Right atrium auricular region (tissue), 2 donors: ENCODE measurements at regions not wholly inside any gene's neighbourhood (a gene's known extent, or its start where the extent isn't known, plus 50 kb on each side); places are given as distances from the start of the nearest gene placed in this dataset.

ENCODE experiments used
- DNase-seq: peaks from one replicate; pipeline ENCODE4 v3.0.0-alpha.2; 2019; ENCODE audit warnings: low spot score
- H3K27ac ChIP-seq, 2 donors: fragments of 200-600 bp; sonication (generic); 1 replicate in 1 of 2; 2 replicates in 1 of 2; pipeline ENCODE4 v1.5.1; 2016 to 2019
- H3K27me3 ChIP-seq, 2 donors: fragments of 200-600 bp; sonication (generic); one replicate each; pipeline versions ENCODE4 v1.5.1 to v1.6.0; 2017 to 2019
- H3K36me3 ChIP-seq: fragments of 200-600 bp; sonication (generic); one replicate; pipeline ENCODE4 v1.5.1; 2016
- H3K4me1 ChIP-seq, 2 donors: fragments of 200-600 bp; sonication (generic); one replicate each; pipeline versions ENCODE4 v1.5.1 to v1.6.0; 2017 to 2019
- H3K4me3 ChIP-seq, 2 donors: fragments of 200-600 bp; sonication (generic); 1 replicate in 1 of 2; 2 replicates in 1 of 2; pipeline ENCODE4 v1.5.1; 2017 to 2019; ENCODE audit warnings: mild to moderate bottlenecking in 1 of 2, moderate library complexity in 1 of 2
- H3K9me3 ChIP-seq, 2 donors: fragments of 200-600 bp; sonication (generic); one replicate each; pipeline ENCODE4 v1.5.1; 2019
- TF ChIP-seq, protein P1 (sequence below), 2 donors: fragments of 200-600 bp; sonication (generic); IDR thresholded peaks; one replicate each; pipeline ENCODE4 v1.5.1; 2019; ENCODE audit warnings: antibody characterized with exemption in 2 of 2

DNA sequence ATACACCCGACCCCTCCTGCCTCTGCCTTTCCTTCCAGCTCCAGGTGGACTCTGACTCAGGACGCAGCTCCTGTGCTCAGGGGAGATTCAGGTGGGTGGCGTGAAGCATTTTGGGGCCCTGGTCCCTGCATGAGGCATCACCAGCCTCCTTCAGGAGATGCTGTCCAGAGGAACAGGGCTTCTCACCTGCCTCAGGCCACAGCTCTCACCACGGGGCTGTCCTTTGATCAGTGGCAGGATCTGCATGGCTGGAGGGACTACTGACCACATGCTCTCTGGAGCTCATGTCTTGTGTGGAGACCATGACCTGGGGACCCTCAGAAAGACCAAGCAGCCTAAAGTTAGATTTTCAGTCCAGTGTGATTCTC is 58.8 kb downstream of the GGTLC2 start:
- no peak for DNase-seq
- no peaks in the 10 kb centered on the region for H3K27me3 ChIP-seq
- TF ChIP-seq, protein P1, sequence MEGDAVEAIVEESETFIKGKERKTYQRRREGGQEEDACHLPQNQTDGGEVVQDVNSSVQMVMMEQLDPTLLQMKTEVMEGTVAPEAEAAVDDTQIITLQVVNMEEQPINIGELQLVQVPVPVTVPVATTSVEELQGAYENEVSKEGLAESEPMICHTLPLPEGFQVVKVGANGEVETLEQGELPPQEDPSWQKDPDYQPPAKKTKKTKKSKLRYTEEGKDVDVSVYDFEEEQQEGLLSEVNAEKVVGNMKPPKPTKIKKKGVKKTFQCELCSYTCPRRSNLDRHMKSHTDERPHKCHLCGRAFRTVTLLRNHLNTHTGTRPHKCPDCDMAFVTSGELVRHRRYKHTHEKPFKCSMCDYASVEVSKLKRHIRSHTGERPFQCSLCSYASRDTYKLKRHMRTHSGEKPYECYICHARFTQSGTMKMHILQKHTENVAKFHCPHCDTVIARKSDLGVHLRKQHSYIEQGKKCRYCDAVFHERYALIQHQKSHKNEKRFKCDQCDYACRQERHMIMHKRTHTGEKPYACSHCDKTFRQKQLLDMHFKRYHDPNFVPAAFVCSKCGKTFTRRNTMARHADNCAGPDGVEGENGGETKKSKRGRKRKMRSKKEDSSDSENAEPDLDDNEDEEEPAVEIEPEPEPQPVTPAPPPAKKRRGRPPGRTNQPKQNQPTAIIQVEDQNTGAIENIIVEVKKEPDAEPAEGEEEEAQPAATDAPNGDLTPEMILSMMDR (IDR thresholded peaks at IDR 0.05): no peak
- H3K9me3 ChIP-seq: no peaks in the 10 kb centered on the region
- no peaks in the 10 kb centered on the region for H3K36me3 ChIP-seq
- H3K4me1 ChIP-seq: no peaks in the 10 kb centered on the region
- H3K4me3 ChIP-seq: no peak overlapping the region
- H3K27ac ChIP-seq: no peak overlapping the region

DNA sequence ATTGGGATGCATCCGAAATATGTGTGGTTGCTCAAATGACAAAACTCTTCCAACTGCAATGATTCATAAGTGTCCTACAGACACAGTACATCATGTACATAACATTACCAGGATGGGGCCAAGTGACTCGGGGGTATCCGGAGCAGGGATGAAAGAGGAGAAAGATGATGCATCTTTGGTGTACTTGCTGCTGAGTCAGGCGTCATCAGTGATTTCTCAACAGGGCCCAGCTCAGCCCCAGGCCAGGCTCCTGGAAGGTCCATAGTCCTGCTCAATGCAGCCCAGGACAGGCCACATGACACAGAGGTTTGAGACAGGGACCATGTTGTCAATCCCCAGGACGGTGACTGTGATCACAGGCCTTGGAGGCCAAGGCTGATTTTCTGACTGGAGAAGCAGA is 59.3 kb downstream of the GGTLC2 start:
- Histone ChIP-seq H3K27ac (no peak overlapping the region), H3K27me3 (no peaks in the 10 kb centered on the region), H3K36me3 (no peaks in the 10 kb centered on the region), H3K4me3 (no peak overlapping the region), H3K9me3 (no peaks in the 10 kb centered on the region), H3K4me1 (no peaks in the 10 kb centered on the region)
- DNase-seq: no peak
- TF ChIP-seq, protein P1 (IDR thresholded peaks at IDR 0.05): no peak

DNA sequence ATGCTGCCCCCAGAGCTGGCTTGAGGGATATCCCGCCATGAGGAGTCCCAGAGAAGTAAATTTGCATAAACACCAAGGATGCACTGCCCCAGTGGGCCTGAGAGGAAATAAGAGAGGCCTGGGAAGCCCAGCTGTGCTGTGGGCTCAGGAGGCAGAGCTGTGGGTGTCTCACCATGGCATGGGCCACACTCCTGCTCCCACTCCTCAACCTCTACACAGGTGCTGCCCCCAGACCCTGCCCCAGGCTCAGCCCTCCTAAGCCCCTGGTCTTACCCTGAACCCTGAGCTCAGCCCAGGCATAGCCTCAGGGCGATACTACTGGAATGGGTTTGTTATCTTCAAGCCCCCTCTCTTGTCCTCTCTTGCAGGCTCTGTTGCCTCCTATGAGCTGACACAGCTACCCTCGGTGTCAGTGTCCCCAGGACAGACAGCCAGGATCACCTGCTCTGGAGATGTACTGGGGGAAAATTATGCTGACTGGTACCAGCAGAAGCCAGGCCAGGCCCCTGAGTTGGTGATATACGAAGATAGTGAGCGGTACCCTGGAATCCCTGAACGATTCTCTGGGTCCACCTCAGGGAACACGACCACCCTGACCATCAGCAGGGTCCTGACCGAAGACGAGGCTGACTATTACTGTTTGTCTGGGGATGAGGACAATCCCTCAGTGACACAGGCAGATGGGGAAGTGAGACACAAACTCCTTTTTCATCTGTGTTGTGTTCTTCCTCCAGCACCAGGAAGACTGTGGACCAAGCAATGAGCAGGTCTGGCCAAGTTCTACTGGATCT is 59.9 kb downstream of the GGTLC2 start:
- TF ChIP-seq, protein P1 (IDR thresholded peaks at IDR 0.05): no peak
- DNase-seq: no peak

DNA sequence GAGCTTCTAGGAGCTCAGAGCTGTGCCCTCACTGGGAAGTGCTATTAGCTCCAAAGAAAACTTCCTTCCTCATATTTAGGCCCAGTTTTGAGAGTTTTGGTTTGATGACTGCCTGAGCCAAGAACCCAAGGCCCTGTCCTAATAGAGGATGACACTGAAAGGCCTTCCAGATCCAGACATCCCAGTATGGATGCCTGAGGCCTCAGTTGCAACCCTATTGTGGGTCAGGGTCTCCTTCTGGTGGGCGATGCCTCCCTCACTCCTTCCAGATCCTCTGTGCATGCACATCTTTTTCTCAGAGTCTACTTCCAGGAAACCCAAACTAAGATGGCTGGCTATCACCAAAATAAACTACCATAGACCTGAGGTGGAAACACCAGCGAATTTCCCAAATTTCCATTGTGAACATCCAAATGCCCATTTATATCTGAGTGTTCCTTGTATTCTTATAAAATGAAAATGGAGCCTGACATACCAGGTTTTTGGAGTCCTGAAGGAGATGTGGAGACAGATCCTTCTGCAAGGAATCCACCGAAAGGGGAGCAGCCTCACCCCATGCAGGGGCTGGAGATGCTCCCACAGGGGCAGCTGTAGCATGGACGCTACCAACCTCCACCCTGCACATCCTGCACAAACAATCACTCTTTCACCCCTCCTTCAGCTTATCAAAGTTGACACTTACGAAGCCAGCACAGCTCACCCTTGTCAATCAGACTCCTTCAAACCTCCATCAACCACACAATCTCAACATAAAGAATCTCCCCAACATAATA is 61.1 kb downstream of the GGTLC2 start:
- DNase-seq: peak; percentile 13
- Histone ChIP-seq H3K36me3 (no peaks in the 10 kb centered on the region), H3K27ac (no peak overlapping the region), H3K4me3 (no peak overlapping the region), H3K9me3 (no peaks in the 10 kb centered on the region), H3K4me1 (no peaks in the 10 kb centered on the region), H3K27me3 (no peaks in the 10 kb centered on the region)
- TF ChIP-seq, protein P1 (IDR thresholded peaks at IDR 0.05): no peak

More for the DNA sequence above, 59.9 kb downstream of the GGTLC2 start:
- no peaks in the 10 kb centered on the region for H3K27me3 ChIP-seq
- H3K9me3 ChIP-seq: no peaks in the 10 kb centered on the region
- no peak overlapping the region for H3K27ac ChIP-seq
- no peaks in the 10 kb centered on the region for H3K4me1 ChIP-seq
- H3K36me3 ChIP-seq: no peaks in the 10 kb centered on the region
- H3K4me3 ChIP-seq: no peak overlapping the region

DNA sequence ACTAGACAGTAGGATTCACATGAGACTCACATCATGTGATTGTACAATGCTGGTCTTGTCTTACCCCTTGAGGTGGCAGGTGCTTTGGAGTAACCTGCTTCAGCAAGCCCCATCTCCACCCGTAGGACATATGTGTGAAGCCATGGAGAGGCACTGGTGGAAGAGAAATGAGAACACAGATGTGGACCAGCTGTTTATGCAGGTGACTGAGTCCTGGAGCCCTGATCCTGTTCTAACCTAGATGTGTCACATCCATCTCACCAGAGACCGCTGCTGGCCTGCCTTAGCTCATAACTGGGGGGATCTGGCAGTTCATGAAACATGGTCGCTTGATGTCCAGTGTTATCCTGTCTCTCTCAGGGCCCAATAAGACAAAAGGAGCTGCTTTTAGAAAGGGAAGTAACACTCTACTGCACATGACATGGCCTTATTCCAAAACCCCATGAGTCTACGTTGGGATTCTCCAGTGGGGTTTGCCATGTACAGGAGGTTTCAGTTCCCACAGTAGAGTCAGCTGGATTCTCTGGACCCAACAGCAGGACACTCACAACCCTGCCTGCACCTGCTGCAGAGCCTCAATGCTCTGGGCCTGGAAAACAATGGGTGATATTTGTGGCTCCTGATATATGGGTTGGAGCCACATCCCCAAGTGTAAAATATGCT is 62.0 kb downstream of the GGTLC2 start:
- H3K36me3 ChIP-seq: no peaks in the 10 kb centered on the region
- TF ChIP-seq, protein P1 (IDR thresholded peaks at IDR 0.05): no peak
- no peak overlapping the region for H3K27ac ChIP-seq
- no peaks in the 10 kb centered on the region for H3K4me1 ChIP-seq
- peak; percentile 47 for DNase-seq
- no peak overlapping the region for H3K4me3 ChIP-seq
- no peaks in the 10 kb centered on the region for H3K9me3 ChIP-seq
- H3K27me3 ChIP-seq: no peaks in the 10 kb centered on the region
